SJCRH30 (cell line): ENCODE measurements at regions not wholly inside any gene's neighbourhood (a gene's known extent, or its start where the extent isn't known, plus 50 kb on each side); places are given as distances from the start of the nearest gene placed in this dataset.
"Not testable (repeated sequence)": the region's sequence is repeated elsewhere in the genome, so short reads cannot be mapped to it uniquely, and the experiment has no call there.

Experiments
- DNase-seq, 2 experiments: peaks; one replicate each; pipeline ENCODE4 v3.0.0-alpha.2; 2015 to 2020
- H3K27ac ChIP-seq: fragments of 250-450 bp; sonication (Bioruptor Pico); 2 replicates; pipeline ENCODE4 v1.5.1; 2020; ENCODE audit warnings: mild to moderate bottlenecking, moderate library complexity
- H3K27me3 ChIP-seq: fragments of 250-450 bp; sonication (Bioruptor Pico); 2 replicates; pipeline ENCODE4 v1.5.1; 2020; ENCODE audit warnings: mild to moderate bottlenecking, moderate library complexity
- H3K36me3 ChIP-seq: fragments of 250-450 bp; sonication (Bioruptor Pico); 2 replicates; pipeline ENCODE4 v1.5.1; 2020; ENCODE audit warnings: mild to moderate bottlenecking, moderate library complexity
- H3K4me1 ChIP-seq: fragments of 250-450 bp; sonication (Bioruptor Pico); 2 replicates; pipeline ENCODE4 v1.5.1; 2020; ENCODE audit warnings: mild to moderate bottlenecking, moderate library complexity
- H3K4me3 ChIP-seq: fragments of 250-450 bp; sonication (Bioruptor Pico); 2 replicates; pipeline ENCODE4 v1.5.1; 2020; ENCODE audit warnings: mild to moderate bottlenecking, moderate library complexity
- H3K9me3 ChIP-seq: fragments of 250-450 bp; sonication (Bioruptor Pico); replicated peaks from 2 replicates; pipeline ENCODE4 v1.5.1; 2020; ENCODE audit warnings: mild to moderate bottlenecking, moderate library complexity

DNA sequence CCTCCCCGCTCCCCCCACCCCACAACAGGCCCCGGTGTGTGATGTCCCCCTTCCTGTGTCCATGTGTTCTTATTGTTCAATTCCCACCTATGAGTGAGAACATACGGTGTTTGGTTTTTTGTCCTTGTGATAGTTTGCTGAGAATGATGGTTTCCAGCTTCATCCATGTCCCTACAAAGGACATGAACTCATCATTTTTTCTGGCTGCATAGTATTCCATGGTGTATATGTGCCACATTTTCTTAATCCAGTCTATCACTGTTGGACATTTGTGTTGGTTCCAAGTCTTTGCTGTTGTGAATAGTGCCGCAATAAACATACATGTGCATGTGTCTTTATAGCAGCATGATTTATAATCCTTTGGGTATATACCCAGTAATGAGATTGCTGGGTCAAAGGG, 104.3 kb downstream of the MTPN start:
- H3K27me3 ChIP-seq, H3K4me1 ChIP-seq, H3K9me3 ChIP-seq: not testable (repeated sequence)

DNA sequence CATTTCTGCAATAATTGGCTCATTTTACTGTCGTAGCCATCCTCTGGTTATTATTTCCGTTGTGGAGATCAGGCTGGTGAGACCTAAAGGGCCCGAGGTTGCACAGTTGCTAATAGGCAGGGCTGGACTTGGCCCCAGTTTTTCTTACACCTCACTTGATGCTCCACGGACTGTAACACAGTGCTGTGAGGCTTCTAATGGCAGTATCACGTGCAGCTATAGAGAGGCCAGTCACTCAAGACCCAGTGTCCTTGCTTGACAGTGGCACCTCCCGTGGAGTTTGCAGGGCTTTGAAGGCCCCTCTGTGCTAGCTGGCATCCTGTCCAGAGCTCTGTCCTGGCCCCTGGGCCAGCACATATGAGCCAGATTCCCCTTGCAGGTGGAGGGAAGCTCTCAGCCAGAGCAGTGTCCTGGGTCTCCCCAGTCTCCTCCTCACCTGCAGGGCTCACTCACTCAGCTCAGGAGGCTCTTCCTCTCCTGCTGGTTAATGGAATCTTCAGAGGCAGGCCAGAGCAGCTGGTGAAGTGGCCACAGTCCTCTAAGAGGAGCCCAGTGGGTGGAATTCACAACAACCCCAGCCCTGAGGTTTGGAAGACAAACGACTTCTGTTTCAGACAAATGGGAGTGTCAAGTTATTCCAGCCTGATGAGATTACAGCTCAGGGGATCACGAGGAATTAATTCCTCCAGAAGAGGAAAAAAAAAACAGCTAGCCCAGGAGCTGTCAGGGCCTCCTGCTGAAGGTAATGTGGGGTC, 114.2 kb upstream of the FAM180A start:
- H3K4me3 ChIP-seq = no peak overlapping the region
- H3K36me3 ChIP-seq = no peaks in the 10 kb centered on the region
- peaks cover 5% of the 10 kb centered on the region; the same call in 1 of the 2 replicates for H3K9me3 ChIP-seq
- peaks cover 7% of the 10 kb centered on the region for H3K4me1 ChIP-seq
- H3K27me3 ChIP-seq = no peaks in the 10 kb centered on the region
- DNase-seq = peak; percentile 66 to 84
- H3K27ac ChIP-seq = no peak overlapping the region

More for the DNA sequence above, 104.3 kb downstream of the MTPN start:
- not testable (repeated sequence) for H3K4me3 ChIP-seq, DNase-seq, H3K36me3 ChIP-seq, H3K27ac ChIP-seq

DNA sequence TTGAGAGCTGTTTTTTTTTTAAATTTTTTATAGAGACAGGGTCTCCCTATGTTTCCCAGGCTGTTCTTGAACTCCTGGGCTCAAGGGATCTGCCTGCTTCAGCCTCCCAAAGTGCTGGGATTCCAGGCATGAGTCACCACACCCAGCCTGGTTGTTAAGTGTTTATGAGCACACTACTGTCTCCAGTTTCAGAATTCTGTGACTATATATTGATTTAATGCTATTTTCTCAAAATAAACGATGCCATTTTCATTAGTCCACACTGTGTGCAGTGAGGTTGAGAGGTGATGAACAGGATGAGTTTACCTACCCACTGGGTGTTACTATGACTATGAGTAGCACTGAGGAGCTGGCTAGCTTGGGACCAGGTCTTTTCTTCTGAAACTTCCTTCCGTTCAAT, 110.9 kb upstream of the FAM180A start:
- Histone ChIP-seq H3K36me3 (no peaks in the 10 kb centered on the region), H3K9me3 (peaks cover 5% of the 10 kb centered on the region; the same call in 1 of the 2 replicates), H3K4me3 (no peak overlapping the region), H3K27me3 (no peaks in the 10 kb centered on the region), H3K4me1 (peaks cover 27% of the 10 kb centered on the region), H3K27ac (no peak overlapping the region)
- DNase-seq = no peak

DNA sequence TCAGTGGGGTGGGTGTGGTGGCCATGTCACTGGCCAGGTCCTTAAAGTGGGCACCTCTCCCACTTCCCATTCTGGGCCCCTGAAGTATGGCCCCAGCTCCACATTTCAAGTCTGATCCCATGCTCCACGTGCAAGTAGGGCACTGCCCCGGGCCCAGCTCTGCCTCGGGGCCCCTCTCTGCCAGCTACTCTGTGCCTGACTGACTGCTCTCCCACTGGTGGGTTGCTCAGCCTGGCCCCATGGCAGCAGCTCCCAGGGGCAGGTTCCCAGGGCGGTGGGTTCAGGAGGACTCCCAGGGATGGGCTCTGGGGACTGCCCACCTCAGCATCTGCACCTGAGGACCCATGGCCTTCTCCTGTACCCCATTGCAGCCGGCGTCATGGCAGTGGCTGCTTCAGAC, 110.2 kb upstream of the FAM180A start:
- H3K4me1 ChIP-seq = peaks cover 27% of the 10 kb centered on the region
- no peaks in the 10 kb centered on the region for H3K27me3 ChIP-seq
- H3K36me3 ChIP-seq = no peaks in the 10 kb centered on the region
- H3K27ac ChIP-seq = no peak overlapping the region
- no peak overlapping the region for H3K4me3 ChIP-seq
- DNase-seq = no peak
- H3K9me3 ChIP-seq = peaks cover 5% of the 10 kb centered on the region; the same call in 1 of the 2 replicates

DNA sequence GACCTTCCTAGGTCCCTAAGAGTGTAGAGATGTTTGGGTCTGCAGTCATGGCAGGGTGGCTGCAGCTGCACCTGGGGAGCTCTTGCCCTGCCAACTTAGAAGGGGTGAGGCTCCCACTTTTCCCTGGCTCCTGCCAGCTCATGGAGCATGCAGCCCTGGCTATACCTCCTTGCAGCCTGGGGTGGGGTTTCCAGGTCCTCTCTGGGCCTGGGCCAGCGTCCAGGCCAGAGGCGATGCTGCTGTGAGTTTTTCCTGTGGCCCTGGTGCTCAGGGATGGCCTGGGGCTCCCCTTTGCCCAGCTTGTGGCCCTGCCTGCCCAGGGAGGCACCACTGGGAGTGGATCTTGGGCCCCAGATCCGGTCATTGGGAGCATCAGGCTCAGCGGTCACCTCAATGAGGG, 109.8 kb upstream of the FAM180A start:
- H3K4me3 ChIP-seq = no peak overlapping the region
- H3K27ac ChIP-seq = no peak overlapping the region
- H3K4me1 ChIP-seq = peaks cover 31% of the 10 kb centered on the region
- H3K9me3 ChIP-seq = peaks cover 5% of the 10 kb centered on the region; the same call in 1 of the 2 replicates
- DNase-seq = no peak
- H3K27me3 ChIP-seq = no peaks in the 10 kb centered on the region
- H3K36me3 ChIP-seq = no peaks in the 10 kb centered on the region

DNA sequence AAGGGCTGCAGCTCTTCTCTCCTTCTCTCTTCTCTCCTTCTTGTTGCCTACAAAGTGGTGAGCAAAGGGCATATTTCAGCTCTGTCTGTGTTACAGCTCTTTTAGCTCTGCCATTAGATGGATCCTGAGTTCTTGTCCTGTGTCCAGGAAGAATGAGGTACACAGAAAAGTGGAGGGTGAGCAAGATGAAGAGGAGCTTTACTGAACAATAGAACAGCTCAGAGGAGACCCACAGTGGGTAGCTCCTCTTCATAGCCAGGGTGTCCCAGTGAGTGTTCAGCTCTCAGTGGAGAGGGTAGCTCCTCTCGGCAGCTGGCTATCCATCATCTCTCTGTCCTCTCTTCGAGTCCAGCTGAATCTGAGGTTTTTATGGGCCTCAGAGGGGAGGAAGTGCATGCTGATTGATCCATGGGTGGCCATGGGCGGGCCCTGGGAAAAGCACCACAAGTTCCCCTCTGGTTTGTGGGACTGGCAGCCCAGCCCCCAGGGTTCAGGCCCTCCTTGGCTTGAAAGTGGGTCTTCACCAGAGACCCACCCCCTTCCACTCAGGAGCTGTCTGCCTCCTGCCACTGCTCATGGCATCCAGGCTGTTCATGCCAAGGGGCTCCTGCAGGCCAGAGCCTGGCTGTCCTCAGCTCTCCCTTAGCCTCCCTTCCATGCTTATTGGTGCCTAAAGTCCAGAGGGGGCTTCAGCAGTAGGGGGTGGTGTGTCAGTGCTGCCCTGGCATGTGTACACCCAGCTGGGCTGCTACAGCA, 109.1 kb upstream of the FAM180A start:
- Histone ChIP-seq H3K36me3 (no peaks in the 10 kb centered on the region), H3K27ac (no peak overlapping the region), H3K4me3 (no peak overlapping the region), H3K9me3 (peaks cover 5% of the 10 kb centered on the region; the same call in 1 of the 2 replicates), H3K27me3 (no peaks in the 10 kb centered on the region), H3K4me1 (peaks cover 28% of the 10 kb centered on the region)
- no peak for DNase-seq

DNA sequence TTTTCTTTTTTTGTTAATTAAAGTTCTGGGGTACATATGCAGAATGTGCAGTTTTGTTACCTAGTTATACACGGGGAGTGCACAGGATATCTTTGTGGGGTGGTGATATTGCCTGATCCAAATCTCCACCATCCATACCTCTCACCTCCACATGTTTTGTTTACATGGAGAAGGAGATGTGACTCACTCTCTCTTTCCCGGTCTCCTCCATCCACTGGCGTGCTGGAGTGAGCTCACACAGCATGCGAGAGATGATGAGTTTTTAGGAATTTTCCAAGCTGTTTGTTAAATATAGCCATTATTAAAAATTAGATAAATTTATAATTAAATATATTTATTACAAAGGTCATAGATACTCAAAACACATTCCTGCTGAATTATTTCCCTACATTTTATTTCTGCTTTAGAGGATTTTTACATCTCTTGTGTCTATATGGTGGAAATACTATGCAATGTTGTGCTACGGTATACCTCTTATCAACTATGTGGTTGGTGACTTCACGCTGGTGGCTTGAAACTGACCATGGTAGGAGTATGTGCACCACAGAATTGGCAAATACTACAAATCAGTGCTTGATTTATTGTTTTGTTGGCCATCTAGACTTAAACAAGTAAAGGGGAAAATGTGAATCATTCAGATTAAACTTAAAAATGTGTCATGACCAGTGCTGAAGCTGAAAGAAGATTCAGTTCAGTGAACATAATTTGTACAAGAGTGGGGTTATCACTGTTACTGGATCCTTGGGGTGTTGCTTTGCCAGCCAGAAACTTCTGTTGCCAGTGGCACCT, 107.9 kb upstream of the FAM180A start:
- Histone ChIP-seq H3K4me1 (peaks cover 25% of the 10 kb centered on the region), H3K4me3 (no peak overlapping the region), H3K27ac (peak overlapping the region; percentile 18), H3K9me3 (peaks cover 5% of the 10 kb centered on the region; the same call in 1 of the 2 replicates), H3K36me3 (no peaks in the 10 kb centered on the region), H3K27me3 (no peaks in the 10 kb centered on the region)
- DNase-seq = peak in 1 of 2 experiments; percentile 51

DNA sequence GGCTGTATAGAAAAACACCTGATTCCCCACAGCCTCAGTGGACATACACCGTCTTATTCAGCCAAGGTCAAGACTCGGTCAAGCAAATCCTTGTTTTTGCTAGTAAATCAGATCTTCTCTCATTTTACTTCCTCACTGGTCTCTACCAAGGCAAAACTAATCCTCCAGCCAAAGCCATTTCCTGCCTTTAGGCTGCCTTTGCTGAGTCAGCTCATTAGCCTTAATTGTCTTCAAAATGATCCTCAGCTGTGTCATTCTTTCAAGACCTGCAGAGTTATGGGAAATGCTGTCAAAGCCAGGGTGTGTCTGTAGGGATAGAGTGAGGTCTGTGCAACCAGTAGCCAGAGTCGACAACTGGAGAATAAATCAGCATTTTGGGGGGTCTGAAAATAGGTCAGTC, 107.2 kb upstream of the FAM180A start:
- peaks cover 25% of the 10 kb centered on the region for H3K4me1 ChIP-seq
- DNase-seq = peak; percentile 73 to 92
- H3K27ac ChIP-seq = peak overlapping the region; percentile 18
- no peaks in the 10 kb centered on the region for H3K36me3 ChIP-seq
- H3K27me3 ChIP-seq = no peaks in the 10 kb centered on the region
- H3K4me3 ChIP-seq = no peak overlapping the region
- H3K9me3 ChIP-seq = 0 out of 2 replicates have a peak, but pooled peaks cover 2% of the 10 kb centered on the region

DNA sequence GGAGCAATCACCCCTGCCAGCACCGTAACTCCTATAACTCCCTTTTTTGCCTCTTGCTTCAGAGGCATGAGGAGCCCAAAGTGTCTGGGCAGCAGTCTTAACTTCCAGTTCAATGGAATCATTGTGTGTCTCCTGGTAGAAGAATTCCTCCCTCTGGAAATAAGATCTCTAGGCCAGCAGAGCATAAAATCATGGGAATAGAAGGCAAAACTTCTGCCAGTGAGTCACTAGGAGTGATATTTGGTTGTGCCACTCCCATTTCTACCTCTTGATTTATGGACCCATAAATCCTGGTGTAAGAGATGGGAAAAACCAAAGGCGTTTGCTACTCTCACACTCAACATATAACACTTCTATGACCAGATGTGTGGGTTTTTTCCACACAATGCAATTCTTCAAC, 104.9 kb upstream of the FAM180A start:
- no peaks in the 10 kb centered on the region for H3K9me3 ChIP-seq

DNA sequence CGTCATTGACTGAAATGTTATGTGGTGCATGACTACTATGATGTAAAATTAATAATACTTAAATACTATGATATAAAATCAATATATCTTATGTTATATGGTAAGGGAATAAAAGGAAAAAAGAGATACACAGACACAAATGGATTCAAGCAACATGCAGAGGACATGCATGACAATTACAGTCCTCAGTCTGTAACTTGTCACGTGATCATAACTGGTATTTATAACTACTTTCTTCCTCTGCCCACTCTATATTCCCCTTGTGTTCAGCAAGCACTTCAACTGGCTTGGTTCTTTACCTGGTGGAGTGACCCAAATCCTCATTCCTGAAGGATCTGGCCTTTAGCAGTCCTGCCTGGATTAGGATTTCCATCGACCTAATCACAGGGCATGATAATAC, 104.4 kb upstream of the FAM180A start:
- no peak overlapping the region for H3K4me3 ChIP-seq
- H3K36me3 ChIP-seq = no peaks in the 10 kb centered on the region
- DNase-seq = no peak
- H3K27me3 ChIP-seq = no peaks in the 10 kb centered on the region
- no peak overlapping the region for H3K27ac ChIP-seq
- peaks cover 25% of the 10 kb centered on the region for H3K4me1 ChIP-seq
- 0 out of 2 replicates have a peak, but pooled peaks cover 2% of the 10 kb centered on the region for H3K9me3 ChIP-seq

More for the DNA sequence above, 104.9 kb upstream of the FAM180A start:
- Histone ChIP-seq H3K27me3 (no peaks in the 10 kb centered on the region), H3K27ac (no peak overlapping the region), H3K36me3 (no peaks in the 10 kb centered on the region), H3K4me3 (no peak overlapping the region), H3K4me1 (peaks cover 25% of the 10 kb centered on the region)
- peak in 1 of 2 experiments; percentile 42 for DNase-seq

DNA sequence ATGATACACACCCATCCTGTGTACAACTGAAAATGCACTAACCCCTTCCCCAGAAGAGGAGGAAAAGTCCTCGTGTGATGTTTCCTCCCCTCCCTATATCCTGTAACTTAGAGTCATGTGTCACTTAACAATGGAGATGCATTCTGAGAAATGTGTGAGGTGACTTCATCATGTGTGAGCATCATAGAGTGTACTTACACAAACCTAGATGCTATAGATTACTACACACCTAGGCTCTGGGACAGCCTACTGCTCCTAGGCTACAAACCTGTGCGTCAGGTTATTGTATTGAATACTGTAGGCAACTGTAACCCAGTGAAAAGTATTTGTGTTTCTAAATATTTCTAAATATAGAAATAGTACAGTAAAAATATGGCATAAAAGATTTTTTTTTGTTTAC, 98.6 kb upstream of the FAM180A start:
- H3K9me3 ChIP-seq = 0 out of 2 replicates have a peak, but pooled peaks cover 2% of the 10 kb centered on the region
- no peak overlapping the region for H3K27ac ChIP-seq
- DNase-seq = no peak
- H3K27me3 ChIP-seq = no peaks in the 10 kb centered on the region
- H3K4me3 ChIP-seq = no peak overlapping the region
- H3K4me1 ChIP-seq = no peaks in the 10 kb centered on the region
- H3K36me3 ChIP-seq = no peaks in the 10 kb centered on the region

DNA sequence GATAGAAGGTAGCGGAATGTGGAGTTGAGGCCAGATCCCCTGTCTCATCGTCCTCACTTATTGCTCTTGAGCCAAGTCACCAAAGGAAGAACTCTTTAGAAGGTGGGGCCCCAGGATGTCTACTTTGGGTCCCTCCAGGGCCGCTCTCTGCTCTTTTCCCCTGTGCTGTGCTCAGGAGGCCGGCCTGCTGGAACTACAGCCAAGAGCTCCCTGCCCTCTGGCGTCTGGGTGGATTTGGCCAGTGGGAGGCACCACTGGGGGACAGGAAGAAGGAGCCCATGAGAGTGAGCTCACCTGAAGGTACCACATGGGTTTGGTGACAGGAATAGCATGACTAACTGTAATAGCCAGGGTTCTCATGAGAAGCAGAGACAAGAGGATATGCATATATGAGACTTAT, 97.7 kb upstream of the FAM180A start:
- Histone ChIP-seq H3K36me3 (no peaks in the 10 kb centered on the region), H3K27ac (no peak overlapping the region), H3K9me3 (0 out of 2 replicates have a peak, but pooled peaks cover 2% of the 10 kb centered on the region), H3K27me3 (no peaks in the 10 kb centered on the region), H3K4me3 (no peak overlapping the region), H3K4me1 (no peaks in the 10 kb centered on the region)
- DNase-seq = no peak

DNA sequence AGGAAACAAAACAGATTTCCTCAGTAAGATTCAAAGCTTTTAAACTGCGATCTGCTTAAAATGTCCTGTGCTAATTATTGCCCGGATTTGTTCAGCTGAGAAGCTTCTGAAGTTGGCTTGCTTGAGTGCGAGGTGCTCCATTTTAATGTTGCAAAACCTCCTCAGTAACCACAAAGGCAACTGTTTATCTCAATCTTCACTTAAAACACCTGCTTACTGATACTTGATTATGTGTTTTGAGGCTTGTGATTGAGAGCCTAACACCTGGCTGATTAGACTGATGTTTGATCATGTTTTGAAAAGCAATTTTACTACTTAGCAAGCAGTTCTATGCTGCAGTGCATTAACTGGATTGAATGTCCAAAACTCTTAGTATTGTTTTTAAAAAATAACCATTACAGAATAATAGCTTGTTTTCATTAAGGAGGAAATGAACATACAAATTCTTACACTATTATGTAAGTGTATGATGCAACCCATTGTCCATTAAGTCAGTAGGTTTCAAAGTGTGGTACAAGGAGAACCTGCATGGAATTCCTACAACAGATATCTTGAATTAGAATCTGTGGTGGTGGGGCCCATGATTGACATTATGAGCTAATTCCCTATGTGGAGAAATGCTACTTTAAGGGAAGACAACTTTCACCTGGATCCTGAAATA, 96.9 kb upstream of the FAM180A start:
- H3K9me3 ChIP-seq = 0 out of 2 replicates have a peak, but pooled peaks cover 2% of the 10 kb centered on the region
- H3K4me1 ChIP-seq = no peaks in the 10 kb centered on the region
- no peaks in the 10 kb centered on the region for H3K27me3 ChIP-seq
- no peak overlapping the region for H3K4me3 ChIP-seq
- no peak overlapping the region for H3K27ac ChIP-seq
- H3K36me3 ChIP-seq = no peaks in the 10 kb centered on the region
- no peak for DNase-seq

DNA sequence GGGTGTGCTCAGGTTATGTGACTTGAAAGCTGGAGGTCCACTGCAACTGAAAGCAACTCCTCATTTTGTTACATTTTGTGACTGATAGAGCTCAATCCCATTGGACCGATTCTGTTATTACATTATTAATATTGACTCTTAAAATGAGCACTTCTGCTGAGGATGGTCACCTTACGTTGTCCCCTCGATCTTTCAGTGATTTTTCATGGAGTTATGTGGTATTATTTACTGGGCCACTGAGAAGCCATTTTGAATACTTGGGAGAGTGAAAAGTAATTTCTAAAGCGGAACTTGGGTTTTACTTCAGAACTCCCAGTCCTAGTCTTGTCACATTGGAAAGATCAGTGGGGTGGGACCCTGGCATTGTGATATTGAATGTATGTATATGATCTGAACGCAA, 96.3 kb upstream of the FAM180A start:
- DNase-seq = no peak
- H3K4me1 ChIP-seq = no peaks in the 10 kb centered on the region
- H3K9me3 ChIP-seq = 0 out of 2 replicates have a peak, but pooled peaks cover 2% of the 10 kb centered on the region
- no peaks in the 10 kb centered on the region for H3K36me3 ChIP-seq
- H3K4me3 ChIP-seq = no peak overlapping the region
- no peak overlapping the region for H3K27ac ChIP-seq
- no peaks in the 10 kb centered on the region for H3K27me3 ChIP-seq
